GM23338 (cell line): ENCODE measurements at regions not wholly inside any gene's neighbourhood (a gene's known extent, or its start where the extent isn't known, plus 50 kb on each side); places are given as distances from the start of the nearest gene placed in this dataset.

Experiments
- CREB1 ChIP-seq: fragments of 250-450 bp; sonication (Bioruptor Pico); IDR thresholded peaks from 2 replicates; pipeline ENCODE4 v1.5.0; 2020; ENCODE audit warnings: low read depth, mild to moderate bottlenecking, moderate library complexity
- CTCF ChIP-seq, 2 experiments: fragments of 200-600 bp in 1 of 2; sonication (generic) in 1 of 2; conservative IDR thresholded peaks; 2 replicates each; pipeline versions ENCODE4 v1.5.1 to v1.6.1; 2016 to 2017; ENCODE audit warnings: antibody characterized with exemption in 2 of 2, low read depth in 2 of 2, mild to moderate bottlenecking in 2 of 2, moderate library complexity in 1 of 2
- EZH2 ChIP-seq: fragments of 200-600 bp; sonication (generic); IDR thresholded peaks from one replicate; pipeline ENCODE4 v1.8.0; 2017; ENCODE audit warnings: antibody characterized with exemption, mild to moderate bottlenecking, low read depth; ENCODE audit not compliant: unreplicated experiment
- JUNB ChIP-seq: IDR thresholded peaks from one replicate; pipeline ENCODE4 v1.6.1; 2016; ENCODE audit warnings: antibody characterized with exemption; ENCODE audit not compliant: unreplicated experiment
- POLR2AphosphoS5 ChIP-seq: IDR thresholded peaks from 2 replicates; pipeline ENCODE4 v1.6.1; 2016; ENCODE audit warnings: antibody characterized with exemption, low read depth
- REST ChIP-seq: IDR thresholded peaks from one replicate; pipeline ENCODE4 v1.6.1; 2018; ENCODE audit warnings: antibody characterized with exemption; ENCODE audit not compliant: unreplicated experiment
- ZNF114 ChIP-seq: fragments of 250-450 bp; sonication (Bioruptor Pico); IDR thresholded peaks from 2 replicates; pipeline ENCODE4 v1.5.0; 2020; ENCODE audit warnings: mild to moderate bottlenecking, moderate library complexity

- TF ChIP-seq EZH2 (no peak), CTCF (conservative IDR thresholded peaks at IDR 0.05; ENCODE audit: low read depth in 2 of 2) (no peak), CREB1 (CRISPR knock-in tag) (no peak), ZNF114 (no peak), JUNB (no peak), POLR2AphosphoS5 (no peak), REST (no peak)
Measured at GRCh38 chr16:86729686-86730085, 151.3 kb downstream of the FOXL1 start.
